NB4 (cell line): ENCODE measurements at regions not wholly inside any gene's neighbourhood (a gene's known extent, or its start where the extent isn't known, plus 50 kb on each side); places are given as distances from the start of the nearest gene placed in this dataset.

ENCODE experiments used
- MAX ChIP-seq: IDR thresholded peaks from 2 replicates; pipeline ENCODE4 v1.6.1; 2011; ENCODE audit warnings: low read depth, low read length
- MYC ChIP-seq: IDR thresholded peaks from 2 replicates; pipeline ENCODE4 v1.6.1; 2011; ENCODE audit warnings: low read depth, low read length
- POLR2A ChIP-seq: IDR thresholded peaks from 2 replicates; pipeline ENCODE4 v1.6.1; 2011; ENCODE audit warnings: mild to moderate bottlenecking; ENCODE audit not compliant: insufficient read length; ENCODE audit errors: extremely low read depth
- TF ChIP-seq, protein P1 (sequence below): IDR thresholded peaks from one replicate; pipeline ENCODE4 v1.5.1; 2012; ENCODE audit warnings: low read depth, low read length

DNA sequence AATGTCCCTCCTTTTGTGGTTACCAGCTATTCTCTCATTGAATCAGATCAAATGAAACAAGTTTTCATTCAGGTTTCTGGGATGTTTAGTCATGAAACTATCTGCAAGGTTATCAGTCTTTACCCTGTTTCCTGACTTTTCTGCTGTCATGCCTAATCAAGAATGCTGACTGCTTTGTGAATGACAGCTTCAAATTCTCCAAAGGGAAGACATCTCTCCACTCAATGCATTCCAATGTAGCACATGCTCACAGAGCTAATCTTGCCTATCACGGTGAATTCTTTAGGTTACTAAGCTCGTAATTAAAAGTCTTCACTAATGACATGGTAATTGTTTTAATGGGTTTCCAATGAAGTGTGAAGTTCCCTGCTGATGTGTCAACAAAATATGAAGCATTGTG, 1068.5 kb downstream of the PCDH7 start:
- TF ChIP-seq, protein P1, sequence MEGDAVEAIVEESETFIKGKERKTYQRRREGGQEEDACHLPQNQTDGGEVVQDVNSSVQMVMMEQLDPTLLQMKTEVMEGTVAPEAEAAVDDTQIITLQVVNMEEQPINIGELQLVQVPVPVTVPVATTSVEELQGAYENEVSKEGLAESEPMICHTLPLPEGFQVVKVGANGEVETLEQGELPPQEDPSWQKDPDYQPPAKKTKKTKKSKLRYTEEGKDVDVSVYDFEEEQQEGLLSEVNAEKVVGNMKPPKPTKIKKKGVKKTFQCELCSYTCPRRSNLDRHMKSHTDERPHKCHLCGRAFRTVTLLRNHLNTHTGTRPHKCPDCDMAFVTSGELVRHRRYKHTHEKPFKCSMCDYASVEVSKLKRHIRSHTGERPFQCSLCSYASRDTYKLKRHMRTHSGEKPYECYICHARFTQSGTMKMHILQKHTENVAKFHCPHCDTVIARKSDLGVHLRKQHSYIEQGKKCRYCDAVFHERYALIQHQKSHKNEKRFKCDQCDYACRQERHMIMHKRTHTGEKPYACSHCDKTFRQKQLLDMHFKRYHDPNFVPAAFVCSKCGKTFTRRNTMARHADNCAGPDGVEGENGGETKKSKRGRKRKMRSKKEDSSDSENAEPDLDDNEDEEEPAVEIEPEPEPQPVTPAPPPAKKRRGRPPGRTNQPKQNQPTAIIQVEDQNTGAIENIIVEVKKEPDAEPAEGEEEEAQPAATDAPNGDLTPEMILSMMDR = no peak
- TF ChIP-seq MYC = no peak
- TF ChIP-seq POLR2A = no peak
- TF ChIP-seq MAX = no peak
